Breast epithelium (tissue), 3 donors: ENCODE measurements at regions not wholly inside any gene's neighbourhood (a gene's known extent, or its start where the extent isn't known, plus 50 kb on each side); places are given as distances from the start of the nearest gene placed in this dataset.

ENCODE experiments used
- CTCF ChIP-seq, 3 donors: fragments of 450-650 bp; IDR thresholded peaks; one replicate each; pipeline ENCODE4 v1.5.1; 2016 to 2017; ENCODE audit warnings: antibody characterized with exemption in 3 of 3, mild to moderate bottlenecking in 3 of 3, moderate library complexity in 3 of 3
- POLR2A ChIP-seq: fragments of 450-650 bp; IDR thresholded peaks from one replicate; pipeline ENCODE4 v1.6.1; 2016; ENCODE audit warnings: antibody characterized with exemption, mild to moderate bottlenecking, moderate library complexity

- TF ChIP-seq CTCF (IDR thresholded peaks at IDR 0.05) = no peak
- TF ChIP-seq POLR2A = no peak
Measured at GRCh38 chr11:38510041-38510440, 1912.0 kb upstream of the RAG2 start.
